T-helper 17 cell (primary cell): ENCODE measurements at regions not wholly inside any gene's neighbourhood (a gene's known extent, or its start where the extent isn't known, plus 50 kb on each side); places are given as distances from the start of the nearest gene placed in this dataset.

Source experiments
- ATAC-seq: fragments of 150-1000 bp; cut with Tn5 transposase; 2 replicates; pipeline ENCODE4 v1.10.0; 2021; ENCODE audit warnings: mild to moderate bottlenecking, moderate library complexity
- DNase-seq, 3 donors: peaks; one replicate each; pipeline versions ENCODE4 v3.0.0 to v3.0.0-alpha.2; 2020 to 2021
- H3K9me3 ChIP-seq: one replicate; pipeline ENCODE4 v1.7.0; 2013; ENCODE audit warnings: low read length, mild to moderate bottlenecking; ENCODE audit not compliant: control insufficient read depth, poor library complexity, severe bottlenecking
- H3K27ac Mint-ChIP-seq: one replicate; pipeline ENCODE4 v1.8.0; 2022; ENCODE audit warnings: mild to moderate bottlenecking, moderate library complexity, mixed read lengths
- H3K27me3 Mint-ChIP-seq: one replicate; pipeline ENCODE4 v1.8.0; 2022; ENCODE audit warnings: mixed read lengths
- H3K36me3 Mint-ChIP-seq: one replicate; pipeline ENCODE4 v1.8.0; 2022; ENCODE audit warnings: low read depth, mixed read lengths
- H3K4me1 Mint-ChIP-seq: one replicate; pipeline ENCODE4 v1.8.0; 2022; ENCODE audit warnings: mild to moderate bottlenecking, mixed read lengths
- H3K4me3 Mint-ChIP-seq: one replicate; pipeline ENCODE4 v1.8.0; 2022; ENCODE audit warnings: mild to moderate bottlenecking, moderate library complexity, mixed read lengths

DNA sequence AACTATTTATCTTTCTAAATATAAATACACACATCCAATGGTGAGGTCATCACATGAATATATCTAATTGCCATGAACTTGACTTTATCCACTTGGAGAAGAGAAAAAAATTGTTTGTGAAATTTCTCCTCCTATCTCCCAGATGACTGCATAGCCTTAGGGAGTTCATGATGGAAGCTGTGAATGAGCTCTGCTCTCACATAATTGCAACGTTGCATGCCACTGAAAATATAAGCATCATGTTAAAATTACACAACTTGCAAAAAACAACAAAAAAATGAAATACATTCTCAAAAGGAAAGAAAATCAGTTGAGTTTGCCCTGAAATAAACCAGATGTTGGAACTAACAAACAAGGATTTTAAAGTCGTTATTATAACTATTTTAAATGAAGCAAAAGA, 50.6 kb upstream of the OSR1 start:
- H3K9me3 ChIP-seq, result no peaks in the 10 kb centered on the region
- no peak for DNase-seq
- Mint-ChIP-seq H3K27me3 (peaks cover 28% of the 10 kb centered on the region), H3K4me1 (no peaks in the 10 kb centered on the region), H3K27ac (no peak overlapping the region), H3K36me3 (no peaks in the 10 kb centered on the region), H3K4me3 (no peak overlapping the region)
- no peak for ATAC-seq

- Mint-ChIP-seq H3K36me3 (no peaks in the 10 kb centered on the region), H3K4me1 (no peaks in the 10 kb centered on the region), H3K27me3 (peaks cover 28% of the 10 kb centered on the region), H3K27ac (no peak overlapping the region), H3K4me3 (no peak overlapping the region)
- H3K9me3 ChIP-seq, result no peaks in the 10 kb centered on the region
- DNase-seq (no peak), ATAC-seq (no peak)
These were observed 50.2 kb upstream of the OSR1 start for GRCh38 chr2:19408592-19408991.
